MG63 (cell line): ENCODE measurements at regions not wholly inside any gene's neighbourhood (a gene's known extent, or its start where the extent isn't known, plus 50 kb on each side); places are given as distances from the start of the nearest gene placed in this dataset.

Experiments used
- DNase-seq: peaks from one replicate; pipeline ENCODE4 v3.0.0-alpha.2; 2020
- H3K27me3 ChIP-seq: fragments of 250-450 bp; sonication (Bioruptor Pico); 2 replicates; pipeline ENCODE4 v1.5.1; 2020; ENCODE audit warnings: mild to moderate bottlenecking, moderate library complexity
- H3K36me3 ChIP-seq: fragments of 250-450 bp; sonication (Bioruptor Pico); 2 replicates; pipeline ENCODE4 v1.5.1; 2020; ENCODE audit warnings: mild to moderate bottlenecking, moderate library complexity
- H3K4me3 ChIP-seq: fragments of 250-450 bp; sonication (Bioruptor Pico); 2 replicates; pipeline ENCODE4 v1.5.1; 2020; ENCODE audit warnings: mild to moderate bottlenecking, moderate library complexity
- H3K9me3 ChIP-seq: fragments of 250-450 bp; sonication (Bioruptor Pico); 2 replicates; pipeline ENCODE4 v1.5.1; 2020; ENCODE audit warnings: mild to moderate bottlenecking, moderate library complexity

GRCh38 chr9:119827126-119827525 lies 457.9 kb upstream of the BRINP1 start:
- no peak overlapping the region for H3K4me3 ChIP-seq
- H3K36me3 ChIP-seq: no peaks in the 10 kb centered on the region
- H3K27me3 ChIP-seq: no peaks in the 10 kb centered on the region
- no peaks in the 10 kb centered on the region for H3K9me3 ChIP-seq
- DNase-seq: no peak

DNA sequence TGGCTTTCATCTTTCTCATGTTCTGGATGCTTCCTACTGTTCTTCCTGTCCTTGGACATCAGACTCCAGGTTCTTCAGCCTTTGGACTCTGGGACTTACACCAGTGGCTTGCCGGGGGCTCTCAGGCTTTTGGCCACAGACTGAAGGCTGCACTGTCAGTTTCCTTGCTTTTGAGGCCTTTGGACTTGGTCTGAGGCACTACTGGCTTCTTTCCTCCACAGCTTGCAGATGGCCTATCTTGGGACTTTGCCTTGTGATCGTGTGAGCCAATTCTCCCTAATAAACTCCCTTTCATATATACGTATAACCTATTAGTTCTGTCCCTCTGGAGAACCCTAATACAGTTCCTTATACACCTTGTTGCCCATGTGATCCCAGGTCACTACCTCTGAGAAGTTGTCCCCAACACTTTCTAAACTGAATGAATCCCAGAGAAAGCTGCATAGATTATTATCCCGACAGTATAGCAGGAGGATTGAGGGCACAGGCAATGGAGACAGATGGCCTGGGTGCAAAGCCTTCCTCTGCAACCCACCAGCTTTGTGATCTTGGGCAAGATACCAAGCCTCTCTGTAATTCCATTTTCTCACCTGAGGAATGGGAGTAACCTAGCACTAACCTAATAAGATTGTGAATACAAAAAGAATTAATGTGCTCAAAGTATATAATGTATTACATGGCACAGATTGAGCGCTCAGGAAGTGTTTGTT lies 449.6 kb upstream of the BRINP1 start:
- Histone ChIP-seq H3K9me3 (no peaks in the 10 kb centered on the region), H3K4me3 (no peak overlapping the region), H3K36me3 (no peaks in the 10 kb centered on the region), H3K27me3 (no peaks in the 10 kb centered on the region)
- no peak for DNase-seq

GRCh38 chr9:119810645-119811429 lies 441.6 kb upstream of the BRINP1 start:
- peak; percentile 82 for DNase-seq
- no peaks in the 10 kb centered on the region for H3K27me3 ChIP-seq
- no peak overlapping the region for H3K4me3 ChIP-seq
- no peaks in the 10 kb centered on the region for H3K9me3 ChIP-seq
- H3K36me3 ChIP-seq: no peaks in the 10 kb centered on the region

DNA sequence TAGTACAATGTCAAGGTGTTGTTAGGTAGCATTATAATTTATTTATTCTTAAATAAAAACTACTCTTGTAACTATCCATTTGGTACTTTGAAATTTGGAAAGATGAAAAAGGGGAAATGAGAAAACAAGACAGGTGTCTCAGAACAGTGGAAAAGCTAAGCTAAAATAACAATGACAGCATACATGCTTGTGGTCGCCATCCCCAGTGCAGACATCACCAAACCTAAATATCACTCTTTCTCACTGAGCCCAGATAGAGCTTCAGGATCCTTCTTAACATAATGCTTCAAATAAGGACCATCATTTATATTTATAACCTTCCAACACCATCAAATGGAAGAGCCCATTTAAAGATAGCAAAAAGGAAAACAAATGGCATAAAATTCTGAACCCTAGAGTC lies 434.4 kb upstream of the BRINP1 start:
- Histone ChIP-seq H3K27me3 (no peaks in the 10 kb centered on the region), H3K4me3 (no peak overlapping the region), H3K36me3 (no peaks in the 10 kb centered on the region), H3K9me3 (no peaks in the 10 kb centered on the region)
- no peak for DNase-seq

- peak; percentile 84 for DNase-seq
- no peaks in the 10 kb centered on the region for H3K27me3 ChIP-seq
- H3K4me3 ChIP-seq: no peak overlapping the region
- no peaks in the 10 kb centered on the region for H3K36me3 ChIP-seq
- no peaks in the 10 kb centered on the region for H3K9me3 ChIP-seq
Measured at GRCh38 chr9:119802621-119803020, 433.4 kb upstream of the BRINP1 start.

GRCh38 chr9:119802133-119802532 lies 432.9 kb upstream of the BRINP1 start:
- no peak for DNase-seq
- H3K36me3 ChIP-seq: no peaks in the 10 kb centered on the region
- no peak overlapping the region for H3K4me3 ChIP-seq
- no peaks in the 10 kb centered on the region for H3K9me3 ChIP-seq
- no peaks in the 10 kb centered on the region for H3K27me3 ChIP-seq

DNA sequence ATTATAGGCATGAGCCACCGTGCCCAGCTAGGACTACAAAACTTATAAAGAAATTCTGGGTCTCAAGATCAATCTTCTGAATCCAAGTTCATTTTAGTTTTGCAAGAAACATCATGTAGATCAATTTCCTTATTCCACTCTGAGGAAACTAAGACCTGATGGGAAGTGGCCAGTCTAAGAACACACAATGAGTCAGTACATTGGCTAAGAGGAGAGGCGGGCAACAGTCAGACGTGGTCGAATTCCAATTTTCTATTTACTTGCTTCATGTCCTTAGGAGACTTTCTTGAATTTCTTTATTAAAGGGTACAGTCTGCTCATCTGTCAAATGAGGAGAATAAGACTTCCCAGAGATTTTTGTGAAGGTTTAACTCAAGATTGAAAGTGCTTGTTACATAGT lies 432.1 kb upstream of the BRINP1 start:
- peak; percentile 15 for DNase-seq
- H3K27me3 ChIP-seq: no peaks in the 10 kb centered on the region
- no peaks in the 10 kb centered on the region for H3K9me3 ChIP-seq
- H3K4me3 ChIP-seq: no peak overlapping the region
- H3K36me3 ChIP-seq: no peaks in the 10 kb centered on the region

DNA sequence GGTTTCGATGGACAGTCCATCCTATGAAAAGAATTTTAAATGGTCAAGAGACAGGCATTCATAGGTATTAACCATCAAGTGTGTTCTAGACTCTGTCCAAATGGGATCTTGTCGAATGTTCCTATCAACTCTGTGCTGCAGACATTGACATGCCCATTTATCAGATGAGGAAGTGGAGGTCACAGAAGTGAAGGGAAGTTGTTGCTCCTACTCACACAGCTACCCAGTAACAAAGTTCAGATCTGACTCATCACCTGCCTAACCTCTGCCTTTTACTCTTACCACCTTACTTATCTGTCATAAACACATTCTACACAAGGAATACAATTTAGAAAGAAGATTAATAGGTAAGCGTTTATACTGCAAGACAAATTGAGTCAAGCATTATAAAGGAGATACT lies 426.2 kb upstream of the BRINP1 start:
- Histone ChIP-seq H3K36me3 (no peaks in the 10 kb centered on the region), H3K9me3 (no peaks in the 10 kb centered on the region), H3K4me3 (no peak overlapping the region), H3K27me3 (no peaks in the 10 kb centered on the region)
- no peak for DNase-seq

GRCh38 chr9:119794836-119795235 lies 425.6 kb upstream of the BRINP1 start:
- DNase-seq: no peak
- Histone ChIP-seq H3K9me3 (no peaks in the 10 kb centered on the region), H3K4me3 (no peak overlapping the region), H3K27me3 (no peaks in the 10 kb centered on the region), H3K36me3 (no peaks in the 10 kb centered on the region)

DNA sequence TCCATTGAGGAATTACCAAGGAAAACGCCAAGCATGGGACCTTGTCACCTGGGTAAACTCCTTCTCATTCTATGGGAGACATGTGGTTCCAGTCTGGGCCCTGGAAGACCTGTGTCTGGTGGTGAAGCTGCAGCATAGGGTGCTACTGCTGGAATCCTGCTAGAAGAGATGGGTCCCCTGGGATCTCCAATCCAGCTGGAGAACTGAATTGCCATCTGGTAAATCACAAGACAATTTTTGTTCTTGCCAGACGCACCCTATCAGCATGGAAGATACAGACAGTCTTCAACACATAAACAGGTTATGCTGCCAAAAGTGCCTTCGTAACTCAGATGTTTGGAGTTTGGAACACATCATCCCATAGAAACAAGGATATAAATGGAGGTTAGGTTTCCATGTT lies 424.0 kb upstream of the BRINP1 start:
- Histone ChIP-seq H3K36me3 (no peaks in the 10 kb centered on the region), H3K27me3 (no peaks in the 10 kb centered on the region), H3K9me3 (no peaks in the 10 kb centered on the region), H3K4me3 (no peak overlapping the region)
- no peak for DNase-seq

DNA sequence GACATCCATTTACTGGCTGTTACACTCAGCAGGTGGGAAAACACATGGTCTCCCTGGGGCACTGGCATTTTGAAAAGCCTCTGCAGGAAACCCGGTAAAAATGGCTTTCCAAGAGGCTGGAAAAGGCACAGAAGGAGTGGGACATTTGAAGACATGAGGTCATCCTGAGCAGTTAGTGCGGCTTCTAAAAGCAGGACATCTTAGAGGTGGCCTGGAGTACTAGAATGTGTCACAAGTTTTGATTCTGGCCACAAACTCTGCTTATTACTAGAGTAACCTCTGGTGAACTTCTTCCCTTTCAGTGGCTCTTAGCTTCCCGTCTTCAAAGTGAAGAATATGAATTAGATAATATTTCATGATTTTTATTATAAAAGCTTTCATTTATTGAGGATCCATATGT lies 423.0 kb upstream of the BRINP1 start:
- no peak for DNase-seq
- Histone ChIP-seq H3K4me3 (no peak overlapping the region), H3K36me3 (no peaks in the 10 kb centered on the region), H3K9me3 (no peaks in the 10 kb centered on the region), H3K27me3 (no peaks in the 10 kb centered on the region)

DNA sequence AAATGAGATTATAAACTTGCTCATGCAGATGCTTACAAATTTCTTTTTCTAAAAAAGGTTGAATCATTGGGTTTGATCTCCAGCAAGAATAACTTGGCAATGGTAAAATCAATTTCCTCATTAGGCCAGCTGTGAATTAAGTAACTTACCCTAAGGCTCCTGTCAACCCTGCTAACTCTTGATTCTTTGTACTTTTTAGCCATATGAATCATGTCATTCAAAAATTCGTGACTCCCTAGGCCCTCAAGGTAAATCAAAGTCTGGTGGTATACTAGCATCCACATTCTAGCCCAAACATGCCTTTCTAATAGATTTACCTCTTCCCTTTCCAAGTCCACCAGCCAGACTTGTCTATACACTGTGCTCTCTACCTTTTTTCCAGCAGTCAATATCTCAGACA lies 420.8 kb upstream of the BRINP1 start:
- Histone ChIP-seq H3K4me3 (no peak overlapping the region), H3K9me3 (no peaks in the 10 kb centered on the region)
- DNase-seq: no peak

DNA sequence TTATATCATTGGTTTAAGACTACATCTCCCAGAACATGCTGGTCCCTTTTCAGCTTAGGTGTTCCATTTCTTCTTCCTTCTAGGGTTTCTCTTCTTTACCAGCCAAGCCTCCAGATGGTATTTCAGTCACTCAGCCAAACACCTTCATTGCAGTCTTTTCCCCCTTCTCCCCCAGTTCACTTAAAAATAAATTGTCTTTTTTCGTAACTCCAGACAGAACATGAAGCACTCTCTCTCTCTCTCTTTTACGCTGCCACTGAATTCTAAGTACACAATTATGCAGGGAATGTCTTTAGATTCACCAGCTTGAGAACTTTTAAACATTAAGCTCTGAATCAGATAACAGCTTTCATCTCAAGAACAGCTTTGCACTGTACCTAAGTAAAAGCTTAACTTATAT lies 419.7 kb upstream of the BRINP1 start:
- no peaks in the 10 kb centered on the region for H3K27me3 ChIP-seq
- DNase-seq: no peak
- no peaks in the 10 kb centered on the region for H3K36me3 ChIP-seq
- no peaks in the 10 kb centered on the region for H3K9me3 ChIP-seq
- no peak overlapping the region for H3K4me3 ChIP-seq

More for the DNA sequence above, 420.8 kb upstream of the BRINP1 start:
- no peaks in the 10 kb centered on the region for H3K36me3 ChIP-seq
- no peaks in the 10 kb centered on the region for H3K27me3 ChIP-seq

GRCh38 chr9:119781886-119782285 lies 412.7 kb upstream of the BRINP1 start:
- no peaks in the 10 kb centered on the region for H3K27me3 ChIP-seq
- no peak for DNase-seq
- no peaks in the 10 kb centered on the region for H3K9me3 ChIP-seq
- H3K36me3 ChIP-seq: no peaks in the 10 kb centered on the region
- no peak overlapping the region for H3K4me3 ChIP-seq

DNA sequence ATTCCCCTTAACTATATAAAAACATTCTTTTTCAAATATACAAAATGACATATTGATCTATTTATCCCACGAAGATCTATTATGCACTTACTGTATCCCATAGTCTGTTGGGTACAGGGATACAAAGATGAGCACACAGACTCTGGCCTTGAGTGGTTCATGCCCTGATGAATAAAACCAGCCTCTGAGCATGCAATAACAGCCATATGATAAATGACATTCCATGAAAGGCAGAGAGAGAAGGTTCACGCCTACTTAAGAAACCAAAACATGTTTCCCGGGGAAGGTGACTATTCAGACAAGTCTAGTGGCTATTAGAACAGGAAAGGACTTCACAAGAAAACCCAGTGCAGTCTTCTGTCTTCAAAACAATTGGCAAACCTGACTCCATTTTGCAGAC lies 406.2 kb upstream of the BRINP1 start:
- DNase-seq: no peak
- H3K27me3 ChIP-seq: no peaks in the 10 kb centered on the region

DNA sequence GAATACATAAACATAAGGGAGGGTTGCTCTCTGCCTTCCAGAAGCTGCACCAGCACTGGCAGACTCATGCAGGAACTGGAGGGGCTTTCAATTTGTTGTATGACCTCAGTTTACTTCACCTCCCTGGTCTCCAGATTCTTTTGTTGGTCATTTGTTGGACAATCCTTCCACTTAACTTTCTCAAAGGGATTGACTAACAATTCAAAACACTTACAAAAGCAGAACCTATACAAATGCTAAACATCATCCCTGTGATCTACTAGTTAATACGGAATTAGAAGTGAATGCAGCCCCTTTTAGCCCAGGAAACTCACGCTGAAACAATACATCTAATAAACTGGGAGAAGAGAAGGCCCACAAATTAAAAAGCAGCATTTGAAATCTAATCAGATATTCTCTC lies 404.6 kb upstream of the BRINP1 start:
- Histone ChIP-seq H3K36me3 (no peaks in the 10 kb centered on the region), H3K27me3 (no peaks in the 10 kb centered on the region), H3K9me3 (no peaks in the 10 kb centered on the region), H3K4me3 (no peak overlapping the region)
- DNase-seq: no peak

More for the DNA sequence above, 406.2 kb upstream of the BRINP1 start:
- Histone ChIP-seq H3K36me3 (no peaks in the 10 kb centered on the region), H3K4me3 (no peak overlapping the region), H3K9me3 (no peaks in the 10 kb centered on the region)

- Histone ChIP-seq H3K4me3 (no peak overlapping the region), H3K27me3 (no peaks in the 10 kb centered on the region), H3K9me3 (no peaks in the 10 kb centered on the region), H3K36me3 (no peaks in the 10 kb centered on the region)
- no peak for DNase-seq
Measured at GRCh38 chr9:119771341-119771740, 402.1 kb upstream of the BRINP1 start.

GRCh38 chr9:119768266-119768665 lies 399.0 kb upstream of the BRINP1 start:
- Histone ChIP-seq H3K4me3 (no peak overlapping the region), H3K9me3 (no peaks in the 10 kb centered on the region), H3K36me3 (no peaks in the 10 kb centered on the region), H3K27me3 (no peaks in the 10 kb centered on the region)
- DNase-seq: no peak
